GM19455 (cell line): ENCODE measurements at regions not wholly inside any gene's neighbourhood (a gene's known extent, or its start where the extent isn't known, plus 50 kb on each side); places are given as distances from the start of the nearest gene placed in this dataset.
"Not testable (repeated sequence)": the region's sequence is repeated elsewhere in the genome, so short reads cannot be mapped to it uniquely, and the experiment has no call there.

Experiments
- ATAC-seq: cut with Tn5 transposase; IDR thresholded peaks from one replicate; pipeline ENCODE4 v1.9.1; 2021; ENCODE audit not compliant: unreplicated experiment

DNA sequence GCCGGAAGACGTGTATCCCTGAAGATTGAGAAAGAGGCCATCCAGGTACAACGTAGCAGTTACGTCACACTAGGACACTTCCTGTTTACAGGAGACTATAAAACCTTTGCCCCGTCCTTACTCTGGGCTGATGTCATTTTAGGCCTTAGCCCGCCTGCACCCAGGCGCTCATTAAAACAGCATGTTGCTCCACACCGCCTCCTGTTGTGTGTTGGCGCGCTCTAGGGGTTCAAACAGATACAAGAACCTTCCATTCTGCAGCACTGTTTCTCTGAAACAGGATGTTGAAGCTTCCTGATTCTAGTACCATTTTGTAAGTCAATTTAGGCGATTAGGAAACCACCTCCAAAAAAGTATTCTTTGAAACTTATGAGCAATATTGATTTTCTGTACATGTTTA, 722.1 kb downstream of the PCDH7 start:
- no peak for ATAC-seq

DNA sequence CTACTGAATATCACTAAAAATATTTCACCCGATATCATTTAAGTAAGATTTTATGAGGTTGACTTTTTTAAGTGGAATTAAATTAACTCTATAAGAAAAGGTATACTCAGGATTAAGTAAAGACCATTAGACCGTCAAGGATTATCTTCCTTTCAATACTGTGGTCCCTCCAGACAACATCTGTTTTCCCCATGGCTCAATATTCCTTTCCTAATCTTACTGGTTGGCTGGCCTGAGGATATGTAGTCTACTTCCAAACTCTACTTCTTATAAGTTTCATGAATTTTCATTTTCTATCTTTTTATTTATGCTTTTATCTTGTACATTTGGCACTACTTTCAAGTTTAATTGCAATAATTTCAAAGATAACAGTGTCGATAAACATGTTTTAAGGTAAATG, 725.4 kb downstream of the PCDH7 start:
- ATAC-seq = no peak

DNA sequence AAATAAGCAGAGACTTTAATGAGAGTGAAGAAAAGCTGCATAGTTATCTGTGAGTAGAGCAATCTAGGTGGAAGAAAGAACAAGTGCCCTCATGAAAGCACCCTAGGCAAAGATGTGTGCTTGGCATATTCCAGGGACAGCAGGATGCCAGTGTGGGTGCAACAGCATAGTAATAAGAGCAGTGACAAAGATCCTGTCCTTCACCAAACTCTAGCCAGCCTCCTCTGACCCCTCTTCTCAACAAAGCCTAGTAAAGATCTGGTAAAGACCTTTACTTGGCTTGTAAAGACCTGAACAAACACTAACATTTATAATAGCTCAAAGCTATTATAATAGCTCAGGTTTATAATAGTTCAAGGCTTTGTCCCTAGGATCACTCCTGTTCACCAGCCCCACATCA, 735.4 kb downstream of the PCDH7 start:
- no peak for ATAC-seq

DNA sequence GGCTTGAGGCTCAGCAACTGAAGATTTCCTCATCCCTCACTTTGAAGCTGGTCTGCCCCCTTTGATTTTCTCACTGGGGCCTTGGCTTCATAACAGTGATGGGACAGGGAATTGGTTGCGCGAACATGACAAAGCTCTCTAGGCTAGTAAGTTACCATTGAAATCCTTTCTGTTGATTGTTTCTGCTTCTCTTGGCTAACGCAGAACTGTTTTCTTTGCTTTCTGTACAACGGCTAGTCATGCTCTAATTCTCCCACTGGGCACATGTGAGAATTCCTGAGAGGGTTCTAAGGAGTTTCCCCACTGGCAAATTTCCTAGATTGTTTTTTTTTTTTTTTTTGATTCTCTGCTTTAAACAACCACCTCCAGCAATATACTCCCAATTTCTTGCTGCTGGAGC, 738.6 kb downstream of the PCDH7 start:
- ATAC-seq = no peak

DNA sequence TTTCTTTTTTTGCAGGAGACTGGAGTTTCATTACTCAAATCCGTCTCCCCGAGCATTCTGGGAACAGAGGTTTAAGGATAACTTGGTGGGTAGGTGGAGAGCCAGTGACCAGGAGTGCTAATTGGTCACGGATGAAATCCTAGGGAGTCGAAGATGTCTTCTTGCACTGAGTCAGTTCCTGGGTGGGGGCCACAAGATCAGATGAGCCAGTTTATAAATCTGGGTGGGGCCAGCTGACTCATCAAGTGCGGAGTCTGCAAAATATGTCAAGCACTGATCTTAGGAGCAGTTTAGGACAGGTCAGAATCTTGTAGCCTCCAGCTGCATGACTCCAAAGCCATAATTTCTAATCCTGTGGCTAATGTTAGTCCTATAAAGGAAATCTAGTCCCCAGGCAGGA, 741.3 kb downstream of the PCDH7 start:
- ATAC-seq = no peak

DNA sequence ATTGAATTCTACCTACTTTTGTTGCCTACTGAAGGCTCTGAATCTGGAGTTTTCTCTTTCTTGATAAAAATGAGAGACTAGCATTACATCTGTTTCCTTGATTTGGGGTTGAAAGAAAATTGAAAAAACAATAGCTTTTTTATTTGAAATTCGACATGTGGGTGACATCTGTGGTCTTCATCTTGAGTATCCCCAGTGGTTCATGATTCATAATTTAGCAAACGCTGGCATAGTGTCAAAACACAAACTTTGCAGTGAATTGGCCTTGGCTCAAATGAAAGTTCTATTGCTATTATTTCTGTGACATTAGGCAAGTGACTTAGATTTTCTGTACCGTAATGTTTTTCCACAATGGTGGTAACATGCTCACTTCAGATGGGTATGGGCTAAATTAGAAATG, 747.6 kb downstream of the PCDH7 start:
- no peak for ATAC-seq

DNA sequence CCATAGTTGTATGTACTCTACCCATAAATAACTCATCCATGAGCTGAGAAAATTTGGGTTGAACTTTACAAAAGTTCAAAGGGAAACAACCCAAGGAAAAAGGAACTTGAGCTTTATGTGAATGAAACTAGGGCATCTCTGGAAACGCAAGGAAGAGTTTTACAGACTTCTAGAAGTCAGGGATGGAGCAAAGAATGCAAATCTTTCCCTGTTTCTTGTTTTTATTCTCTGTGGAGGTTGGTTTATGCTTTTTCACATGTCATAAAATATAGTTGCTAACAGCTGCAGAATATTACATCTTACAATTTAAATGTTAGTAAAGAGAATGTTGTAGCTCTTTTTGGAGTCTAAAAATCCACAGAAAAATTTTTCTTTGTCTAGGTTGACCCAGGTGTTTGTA, 754.1 kb downstream of the PCDH7 start:
- no peak for ATAC-seq

DNA sequence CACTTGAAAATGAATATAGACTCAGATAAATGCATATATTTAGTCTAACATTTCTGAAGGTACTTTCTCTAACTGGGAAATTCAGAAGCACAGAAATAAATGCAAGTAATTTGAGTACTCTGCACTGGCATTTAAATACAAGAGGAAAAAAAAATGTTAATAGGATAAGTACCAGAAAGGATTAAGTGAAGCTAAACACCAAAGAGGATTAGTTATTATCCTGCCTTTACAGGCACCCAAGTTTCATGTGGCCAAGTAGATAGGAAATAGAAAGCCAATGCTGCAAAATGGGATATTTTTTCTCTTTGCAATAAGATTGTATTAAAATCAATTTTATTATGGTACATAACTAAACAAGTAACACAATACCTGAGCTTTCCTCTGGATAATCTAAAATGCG, 762.5 kb downstream of the PCDH7 start:
- no peak for ATAC-seq

DNA sequence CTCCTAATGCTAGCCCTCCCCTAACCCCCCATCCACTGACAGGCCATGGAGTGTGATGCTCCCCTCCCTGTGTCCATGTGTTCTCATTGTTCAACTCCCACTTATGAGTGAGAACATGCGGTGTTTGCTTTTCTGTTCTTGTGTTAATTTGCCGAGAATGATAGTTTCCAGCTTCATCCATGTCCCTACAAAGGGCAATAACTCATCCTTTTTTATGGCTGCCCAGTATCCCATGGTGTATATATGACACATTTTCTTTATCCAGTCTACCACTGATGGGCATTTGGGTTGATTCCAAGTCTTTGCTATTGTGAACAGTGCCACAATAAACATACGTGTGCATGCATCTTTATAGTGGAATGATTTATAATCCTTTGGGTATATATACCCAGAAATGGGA, 779.0 kb downstream of the PCDH7 start:
- not testable (repeated sequence) for ATAC-seq

DNA sequence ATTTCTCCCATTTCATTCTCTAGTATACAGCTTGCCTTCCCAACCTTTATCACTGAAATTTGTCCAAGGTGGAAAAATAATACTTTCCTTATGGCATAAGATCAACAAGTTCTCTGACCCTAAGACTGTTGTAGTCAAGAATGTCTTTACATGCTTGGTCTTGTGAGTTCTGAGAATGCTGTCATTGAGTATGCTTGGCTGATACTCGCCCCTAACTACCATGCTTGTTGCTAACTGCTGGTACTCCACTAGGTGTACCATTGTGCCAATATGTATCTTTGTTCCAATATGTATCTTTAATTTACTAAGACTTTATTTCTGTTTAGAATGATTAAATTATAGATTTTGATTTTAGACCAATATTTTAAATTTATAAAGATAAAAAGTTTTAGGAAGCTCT, 796.4 kb downstream of the PCDH7 start:
- ATAC-seq = no peak

DNA sequence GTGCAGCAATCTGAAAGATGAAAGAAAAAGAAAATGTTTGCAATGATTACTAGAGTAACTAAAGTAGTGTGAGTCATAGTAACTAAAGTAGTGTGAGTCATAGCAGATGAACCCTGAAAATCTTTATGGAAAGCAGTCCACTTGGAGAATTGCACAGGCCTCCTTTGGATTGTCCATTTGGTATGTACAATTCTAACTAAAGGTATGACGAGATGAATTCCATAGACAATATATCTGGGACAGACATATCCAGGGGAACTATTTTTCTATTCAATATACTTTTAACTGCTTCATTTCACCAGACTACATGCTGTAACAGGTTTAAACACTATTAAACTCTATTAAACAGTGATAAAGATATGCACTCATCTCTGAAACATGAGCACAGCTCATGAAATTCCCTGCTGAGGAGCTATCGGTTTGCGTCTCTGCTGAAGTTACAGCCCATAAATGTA, 798.7 kb downstream of the PCDH7 start:
- no peak for ATAC-seq

DNA sequence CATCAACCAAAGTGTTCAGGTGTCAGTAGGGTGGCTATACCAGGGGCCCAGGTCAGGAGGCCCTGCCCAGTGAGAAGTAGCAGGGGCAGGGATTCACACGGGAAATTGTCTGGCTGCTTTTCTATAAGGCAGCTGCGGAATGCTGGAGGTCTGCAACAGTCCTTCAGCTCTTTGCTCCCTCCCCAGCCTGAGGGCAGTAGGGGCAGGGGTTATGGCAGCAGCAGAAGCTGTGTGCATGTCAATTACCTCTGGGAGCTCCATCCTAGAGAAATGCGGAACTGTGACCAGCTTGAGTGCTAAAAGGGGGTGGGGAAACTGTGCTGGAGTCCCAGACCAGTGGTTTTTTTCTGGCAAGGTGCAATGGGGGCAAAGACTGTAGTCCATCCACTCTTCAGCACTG, 810.4 kb downstream of the PCDH7 start:
- no peak for ATAC-seq

DNA sequence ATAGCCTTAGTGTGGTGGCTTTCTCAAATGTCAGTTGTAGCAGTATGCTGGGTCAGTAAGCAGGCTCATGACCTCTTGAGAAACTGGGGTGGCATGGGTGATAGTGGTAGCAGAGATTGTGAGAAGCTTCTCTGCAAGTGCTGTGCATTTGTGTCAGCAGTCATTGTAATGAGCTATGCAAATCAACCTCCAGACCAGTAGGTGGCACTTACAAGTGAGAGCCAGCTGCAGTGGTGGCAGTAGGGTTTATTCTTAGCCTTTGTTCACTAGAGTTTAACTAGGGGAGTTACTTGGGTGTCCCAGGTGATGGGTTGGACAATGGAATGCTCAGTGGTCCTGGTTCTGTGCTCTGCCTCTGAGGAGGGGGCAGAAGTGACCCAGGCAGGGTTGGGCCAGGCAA, 818.7 kb downstream of the PCDH7 start:
- no peak for ATAC-seq

DNA sequence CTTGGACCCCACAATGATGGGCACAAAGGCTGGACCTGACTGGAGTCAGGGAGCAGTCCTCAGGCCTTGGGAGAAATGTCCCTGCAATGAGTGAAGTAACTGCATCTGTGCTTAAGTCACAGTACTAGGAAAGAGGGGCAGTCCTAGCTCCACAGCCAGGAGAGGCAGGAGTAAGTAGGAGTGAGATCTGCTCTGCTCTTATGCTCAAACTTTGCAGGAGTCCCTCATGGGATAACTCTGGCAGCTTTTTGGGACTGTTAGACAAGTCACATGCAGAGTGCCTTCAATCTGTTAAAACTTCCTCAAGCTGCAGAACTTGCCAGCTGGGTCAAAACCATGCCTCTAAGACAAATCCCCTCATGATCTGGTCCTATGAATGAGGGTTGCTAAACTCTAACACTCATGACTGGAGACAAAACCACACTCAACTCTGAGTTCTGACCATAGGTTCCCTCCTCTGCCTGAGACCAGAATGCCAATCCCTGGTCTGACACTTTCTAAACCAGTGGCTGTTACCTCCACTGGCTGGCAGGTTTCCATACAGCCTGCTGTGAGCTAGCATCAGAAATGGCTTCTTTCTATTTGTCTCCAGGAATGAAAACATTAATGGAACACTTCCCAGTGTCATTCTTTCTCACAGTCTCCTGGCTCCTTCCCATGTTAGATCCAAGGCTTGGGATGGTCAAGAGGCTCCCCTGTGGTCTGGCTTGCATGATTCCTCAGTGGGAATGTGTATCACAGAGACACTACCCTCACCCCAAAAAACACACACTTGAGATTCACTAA, 819.3 kb downstream of the PCDH7 start:
- no peak for ATAC-seq

DNA sequence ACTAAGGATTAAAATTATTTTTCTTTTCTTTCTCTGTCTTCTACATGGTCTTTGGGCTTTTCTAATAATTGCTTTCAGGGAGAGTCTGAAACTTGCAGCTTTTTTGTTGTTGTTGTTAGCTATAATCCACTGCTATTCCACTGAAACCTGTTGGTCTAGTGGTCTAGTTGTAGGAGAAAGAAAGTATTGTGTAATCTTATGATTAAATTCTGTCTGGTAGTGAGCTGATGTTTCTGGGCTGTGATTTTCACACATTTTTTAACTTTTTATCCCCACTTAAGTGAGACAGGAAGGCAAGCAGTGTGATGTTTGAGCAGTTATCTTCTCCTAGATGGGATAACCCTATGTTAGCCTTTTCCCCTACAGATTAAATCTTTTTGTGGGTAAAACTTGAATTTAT, 825.2 kb downstream of the PCDH7 start:
- no peak for ATAC-seq

DNA sequence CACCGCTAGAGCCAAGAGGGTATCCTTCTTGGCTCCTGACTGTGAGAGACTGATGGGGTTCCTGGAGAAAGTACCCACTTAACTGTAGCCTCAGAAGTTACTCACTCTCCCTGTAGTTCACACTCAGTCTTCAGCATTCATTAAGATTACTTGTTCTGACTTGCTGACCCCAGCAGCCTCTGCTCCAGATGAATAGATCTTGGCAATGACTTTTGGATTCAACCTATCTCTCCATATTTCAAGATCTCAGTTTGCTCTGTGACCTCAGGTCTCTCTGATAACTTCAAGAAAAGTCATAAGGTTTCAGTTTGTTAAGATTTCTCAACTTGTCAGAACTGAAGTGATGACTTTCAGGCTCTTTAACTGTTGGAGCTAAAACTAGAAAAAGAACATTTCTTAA, 825.6 kb downstream of the PCDH7 start:
- ATAC-seq = no peak

DNA sequence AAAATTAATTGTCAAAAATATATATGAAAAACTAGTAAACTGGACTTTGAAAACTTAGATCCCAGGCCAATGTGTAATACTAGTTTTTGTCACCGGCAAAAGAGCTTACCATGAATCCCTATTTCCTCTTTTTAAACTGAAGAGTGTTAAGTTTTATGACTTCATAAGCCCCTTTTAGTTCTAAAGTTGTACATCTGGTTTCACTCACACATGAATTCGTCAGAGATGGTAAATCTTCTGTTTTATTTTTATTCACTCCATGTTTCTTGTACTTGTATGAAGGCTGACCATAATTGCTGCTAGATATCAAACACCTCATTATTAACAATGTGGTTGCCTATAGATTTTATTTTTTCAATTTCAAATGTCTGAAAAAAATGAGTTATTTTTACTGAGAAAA, 827.9 kb downstream of the PCDH7 start:
- no peak for ATAC-seq

DNA sequence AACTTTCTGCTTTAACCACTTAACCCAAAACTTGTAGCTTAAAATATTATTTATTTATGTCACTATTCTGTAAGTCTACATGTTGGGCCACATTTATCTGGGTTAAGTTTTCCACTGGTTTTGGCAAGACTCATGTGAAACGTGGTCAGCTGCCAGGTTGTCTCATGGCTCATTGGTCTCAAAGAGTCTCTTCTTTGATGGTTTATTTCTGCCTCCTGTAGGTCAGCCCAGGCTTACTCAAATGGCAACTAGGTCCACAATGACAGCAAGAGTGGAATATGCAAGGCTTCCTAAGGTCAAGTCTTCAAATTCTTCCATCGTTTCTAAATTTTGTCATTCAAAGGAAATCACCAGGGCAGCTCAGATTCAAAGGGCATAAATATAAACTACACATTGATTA, 828.7 kb downstream of the PCDH7 start:
- no peak for ATAC-seq

DNA sequence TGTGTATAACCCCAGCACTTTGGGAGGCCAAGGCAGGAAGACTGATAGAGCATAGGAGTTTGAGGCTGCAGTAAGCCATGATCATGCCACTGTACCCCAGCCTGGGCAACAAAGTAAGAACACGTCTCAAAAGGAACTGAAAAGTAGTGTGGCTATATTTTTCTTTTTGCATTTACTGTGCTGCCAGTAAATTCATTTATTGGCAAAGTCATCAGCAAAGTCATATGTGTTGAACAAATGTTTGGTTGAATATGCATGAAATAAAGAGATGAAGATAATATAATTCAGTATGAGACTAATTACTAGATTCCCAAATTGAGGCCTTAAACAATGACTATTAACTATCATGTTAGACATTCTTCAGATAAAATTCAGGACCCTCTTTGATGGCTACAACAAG, 829.1 kb downstream of the PCDH7 start:
- ATAC-seq = no peak

DNA sequence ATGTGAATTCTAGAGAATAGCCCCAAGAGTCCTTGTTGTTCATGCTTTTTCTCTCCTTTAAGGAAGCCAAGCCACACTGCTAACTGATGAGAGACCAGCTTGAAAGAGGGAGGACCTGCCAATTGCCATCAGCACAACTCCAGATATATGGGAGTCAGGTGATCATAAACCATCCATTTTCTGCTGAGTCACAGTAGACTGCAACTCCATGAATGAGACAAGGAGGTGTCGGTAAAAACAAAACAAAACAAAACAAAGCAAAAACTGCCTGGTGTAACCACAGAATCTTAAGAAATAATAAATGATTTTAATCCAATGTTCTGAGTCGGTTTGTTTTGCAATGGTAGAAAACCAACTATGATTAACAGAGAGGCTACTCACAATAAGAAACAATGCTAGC, 837.3 kb downstream of the PCDH7 start:
- no peak for ATAC-seq

DNA sequence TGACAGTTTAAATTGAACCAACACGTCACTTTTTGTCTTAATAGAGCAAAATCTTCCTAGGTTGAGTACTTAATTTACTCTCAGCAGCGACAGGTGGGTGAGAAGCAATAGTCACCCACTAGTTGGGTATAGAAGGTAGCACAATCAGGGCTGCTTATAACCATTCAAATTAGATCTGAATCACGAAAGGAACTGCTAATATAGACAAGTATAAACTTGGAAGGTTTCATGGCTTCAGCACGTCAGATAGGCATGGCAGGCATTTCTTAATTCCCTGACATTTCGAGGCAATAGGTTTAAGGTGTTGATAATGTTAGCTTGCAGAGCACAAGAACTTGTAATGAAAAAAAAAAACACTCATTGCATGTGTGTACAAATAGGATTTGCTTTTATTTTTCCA, 853.4 kb downstream of the PCDH7 start:
- no peak for ATAC-seq

DNA sequence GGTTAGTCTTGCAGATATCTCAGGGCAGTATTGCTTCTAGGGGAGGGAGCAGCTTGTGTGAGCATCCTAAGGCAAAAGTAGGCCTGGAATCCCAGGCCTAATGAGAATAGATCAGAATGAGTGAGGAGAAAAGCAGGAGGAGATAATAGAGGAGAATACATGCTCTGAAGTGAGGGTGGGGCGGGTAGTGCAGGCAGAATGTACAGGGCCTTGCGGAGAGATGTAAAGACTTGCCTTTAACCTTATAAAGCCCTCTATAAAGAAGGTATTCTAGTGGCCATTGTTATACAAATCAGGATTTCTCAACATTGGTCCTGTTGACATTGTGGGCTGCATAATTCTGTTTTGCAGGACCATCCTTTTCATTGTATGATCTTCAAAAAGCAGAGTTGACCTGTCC, 855.3 kb downstream of the PCDH7 start:
- no peak for ATAC-seq

DNA sequence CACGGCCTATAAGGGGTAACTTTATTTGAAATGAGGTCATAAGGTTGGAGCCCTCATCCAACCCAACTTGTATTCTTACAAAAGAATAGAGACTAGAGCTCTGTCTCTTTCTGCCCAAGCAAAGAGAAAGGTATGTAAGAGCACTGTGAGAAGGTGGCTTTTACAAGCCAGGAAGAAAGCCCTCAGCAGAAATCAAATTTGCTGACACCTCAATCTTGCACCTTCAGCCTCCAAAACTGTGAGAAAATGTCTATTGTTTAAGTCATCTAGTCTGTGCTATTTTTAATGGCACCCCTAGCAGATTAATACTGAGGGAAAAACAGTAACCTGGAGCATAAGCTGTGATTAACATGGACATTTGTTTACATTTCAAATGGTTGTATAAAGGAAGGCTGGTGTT, 860.7 kb downstream of the PCDH7 start:
- ATAC-seq = no peak
